A673 (cell line): ENCODE measurements at regions not wholly inside any gene's neighbourhood (a gene's known extent, or its start where the extent isn't known, plus 50 kb on each side); places are given as distances from the start of the nearest gene placed in this dataset.

ENCODE experiments used
- BruUV-seq: library from RNA; stranded (reverse); fragments of 400-500 nt; replicated peaks from 2 replicates; lab custom pipeline; 2021; lab: Mats Ljungman, UMichigan
- CTCF ChIA-PET: fragments of 300-600 bp; sonication (Branson Sonifier 250); formaldehyde crosslinking; loops from one replicate; lab custom pipeline; 2022; ENCODE audit warnings: antibody characterized with exemption; lab: Charles Lee
- POLR2A ChIA-PET: fragments of 300-600 bp; sonication (Branson Sonifier 250); formaldehyde crosslinking; loops from one replicate; lab custom pipeline; 2022; ENCODE audit warnings: antibody characterized with exemption; ENCODE audit not compliant: low non-redundant PET; lab: Charles Lee
- DNase-seq: peaks from one replicate; pipeline ENCODE4 v3.0.0-alpha.2; 2015; ENCODE audit warnings: low spot score
- H3K27ac ChIP-seq: fragments of 200-600 bp; sonication (generic); 2 replicates; pipeline ENCODE4 v1.5.1; 2016; ENCODE audit warnings: mixed run types, low read depth, mild to moderate bottlenecking, mixed read lengths, antibody characterized with exemption, low read length; ENCODE audit not compliant: poor library complexity, severe bottlenecking
- H3K27me3 ChIP-seq: fragments of 200-600 bp; sonication (generic); replicated peaks from 2 replicates; pipeline ENCODE4 v1.6.1; 2017; ENCODE audit warnings: mixed run types, low read depth, mild to moderate bottlenecking, mixed read lengths, antibody characterized with exemption, low read length; ENCODE audit not compliant: insufficient read depth, poor library complexity
- H3K36me3 ChIP-seq: fragments of 200-600 bp; sonication (generic); 2 replicates; pipeline ENCODE4 v1.6.1; 2016; ENCODE audit warnings: mixed run types, mild to moderate bottlenecking, mixed read lengths, antibody characterized with exemption, low read length; ENCODE audit not compliant: insufficient read depth, poor library complexity, severe bottlenecking
- H3K4me1 ChIP-seq: fragments of 200-600 bp; sonication (generic); 2 replicates; pipeline ENCODE4 v1.6.1; 2017; ENCODE audit warnings: mixed run types, mild to moderate bottlenecking, mixed read lengths, antibody characterized with exemption, low read length; ENCODE audit not compliant: insufficient read depth, poor library complexity, severe bottlenecking
- H3K4me3 ChIP-seq: fragments of 200-600 bp; sonication (generic); 2 replicates; pipeline ENCODE4 v1.5.1; 2016; ENCODE audit warnings: low read depth, mixed run types, mild to moderate bottlenecking, mixed read lengths, low read length; ENCODE audit not compliant: poor library complexity, severe bottlenecking
- H3K9me3 ChIP-seq: fragments of 200-600 bp; sonication (generic); 2 replicates; pipeline ENCODE4 v1.6.1; 2016; ENCODE audit warnings: mixed run types, low read depth, mild to moderate bottlenecking, mixed read lengths, antibody characterized with exemption, low read length; ENCODE audit not compliant: poor library complexity, severe bottlenecking
- EZH2 ChIP-seq: fragments of 200-600 bp; sonication (generic); IDR thresholded peaks from 2 replicates; pipeline ENCODE4 v1.6.1; 2017; ENCODE audit warnings: borderline replicate concordance, low read depth, mild to moderate bottlenecking, mixed read lengths, antibody characterized with exemption, low read length; ENCODE audit not compliant: poor library complexity, severe bottlenecking
- intact Hi-C: fragments of 100-400 bp; cut with micrococcal nuclease; formaldehyde crosslinking; loops from one replicate; pipeline ENCODE4 v1.10.0; 2022; ENCODE audit not compliant: unreplicated experiment
- TF ChIP-seq, protein P1 (sequence below): fragments of 300-800, 200-600 bp; sonication (generic); conservative IDR thresholded peaks from 2 replicates; pipeline ENCODE4 v1.5.1; 2017; ENCODE audit warnings: low read depth, mild to moderate bottlenecking, antibody characterized with exemption, low read length, moderate library complexity, mixed read lengths

DNA sequence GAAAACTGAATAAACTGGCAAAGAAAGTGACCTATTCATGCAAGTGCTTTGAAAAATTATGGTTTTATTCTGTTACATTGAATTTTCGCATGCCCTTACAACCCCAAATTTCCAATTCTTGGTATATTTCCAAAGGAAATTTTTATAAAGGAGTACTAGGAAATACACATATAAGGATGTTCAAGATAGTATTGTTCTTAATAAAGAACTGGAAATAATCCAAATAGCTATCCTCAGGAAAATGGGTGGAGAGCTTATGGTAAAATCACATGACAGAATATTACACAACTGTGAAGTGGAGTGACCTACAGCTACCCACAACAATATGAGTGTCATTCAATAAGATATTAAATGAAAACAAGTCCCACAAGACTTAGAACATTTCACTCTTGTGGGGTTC, 138.9 kb upstream of the BMPER start:
- CTCF ChIA-PET = no interaction called here

DNA sequence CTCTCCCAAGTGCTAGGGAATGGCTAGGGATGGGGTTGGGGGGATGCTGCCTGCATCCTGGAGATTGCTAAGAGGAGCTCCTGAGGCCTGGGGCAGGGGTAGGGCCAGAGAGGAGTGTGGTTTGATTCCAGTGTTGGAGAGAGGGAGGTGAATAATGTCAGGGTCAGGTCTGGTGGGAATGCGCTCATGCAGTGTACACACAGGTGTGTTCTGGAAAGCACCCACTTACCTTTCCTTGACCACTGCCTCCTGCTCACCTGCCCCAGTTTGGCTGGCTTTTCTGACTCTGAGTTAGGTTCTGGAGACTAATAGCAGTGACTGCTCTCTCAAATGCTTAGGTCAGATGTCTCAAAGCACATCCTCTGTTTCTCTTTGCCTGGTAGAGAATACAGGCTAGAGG, 135.4 kb upstream of the BMPER start:
- H3K27ac ChIP-seq = no peak overlapping the region
- no peak overlapping the region for H3K4me3 ChIP-seq
- no peaks in the 10 kb centered on the region for H3K9me3 ChIP-seq
- no peak for TF ChIP-seq EZH2
- TF ChIP-seq, protein P1, sequence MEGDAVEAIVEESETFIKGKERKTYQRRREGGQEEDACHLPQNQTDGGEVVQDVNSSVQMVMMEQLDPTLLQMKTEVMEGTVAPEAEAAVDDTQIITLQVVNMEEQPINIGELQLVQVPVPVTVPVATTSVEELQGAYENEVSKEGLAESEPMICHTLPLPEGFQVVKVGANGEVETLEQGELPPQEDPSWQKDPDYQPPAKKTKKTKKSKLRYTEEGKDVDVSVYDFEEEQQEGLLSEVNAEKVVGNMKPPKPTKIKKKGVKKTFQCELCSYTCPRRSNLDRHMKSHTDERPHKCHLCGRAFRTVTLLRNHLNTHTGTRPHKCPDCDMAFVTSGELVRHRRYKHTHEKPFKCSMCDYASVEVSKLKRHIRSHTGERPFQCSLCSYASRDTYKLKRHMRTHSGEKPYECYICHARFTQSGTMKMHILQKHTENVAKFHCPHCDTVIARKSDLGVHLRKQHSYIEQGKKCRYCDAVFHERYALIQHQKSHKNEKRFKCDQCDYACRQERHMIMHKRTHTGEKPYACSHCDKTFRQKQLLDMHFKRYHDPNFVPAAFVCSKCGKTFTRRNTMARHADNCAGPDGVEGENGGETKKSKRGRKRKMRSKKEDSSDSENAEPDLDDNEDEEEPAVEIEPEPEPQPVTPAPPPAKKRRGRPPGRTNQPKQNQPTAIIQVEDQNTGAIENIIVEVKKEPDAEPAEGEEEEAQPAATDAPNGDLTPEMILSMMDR = no peak
- BruUV-seq = no TSS peak
- H3K4me1 ChIP-seq = peaks cover 4% of the 10 kb centered on the region
- intact Hi-C loops = no loop called here
- CTCF ChIA-PET = no interaction called here
- H3K36me3 ChIP-seq = no peaks in the 10 kb centered on the region
- no peak for DNase-seq
- H3K27me3 ChIP-seq = no peaks in the 10 kb centered on the region
- POLR2A ChIA-PET = no interaction called here

More for the DNA sequence above, 138.9 kb upstream of the BMPER start:
- intact Hi-C loops = no loop called here
- TF ChIP-seq, protein P1 = no peak
- no peak for TF ChIP-seq EZH2
- H3K4me1 ChIP-seq = peaks cover 22% of the 10 kb centered on the region
- H3K36me3 ChIP-seq = no peaks in the 10 kb centered on the region
- H3K4me3 ChIP-seq = no peak overlapping the region
- BruUV-seq = no TSS peak
- H3K27me3 ChIP-seq = no peaks in the 10 kb centered on the region
- H3K27ac ChIP-seq = no peak overlapping the region
- no peaks in the 10 kb centered on the region for H3K9me3 ChIP-seq
- DNase-seq = no peak
- POLR2A ChIA-PET = no interaction called here

DNA sequence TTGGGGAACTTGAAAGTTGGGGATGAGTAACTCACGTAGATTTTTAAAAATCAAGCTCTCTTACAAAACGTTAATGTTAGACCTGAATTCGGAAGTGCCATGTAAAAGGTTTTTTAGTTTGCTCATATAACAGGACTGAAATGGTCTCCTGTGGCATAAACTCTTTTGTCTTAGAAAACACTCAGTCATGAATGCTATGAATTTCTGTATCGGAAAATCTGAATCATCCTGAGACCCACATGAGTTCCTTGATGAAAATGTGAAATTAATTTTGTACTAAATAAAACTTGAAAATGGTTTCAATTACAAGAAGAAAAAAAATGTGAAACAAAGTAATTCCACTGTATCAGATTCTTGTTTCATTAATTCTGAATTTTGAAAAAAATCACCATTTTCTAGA, 134.8 kb upstream of the BMPER start:
- no peaks in the 10 kb centered on the region for H3K9me3 ChIP-seq
- CTCF ChIA-PET = no interaction called here
- DNase-seq = no peak
- H3K27ac ChIP-seq = no peak overlapping the region
- intact Hi-C loops = no loop called here
- no TSS peak for BruUV-seq
- H3K36me3 ChIP-seq = no peaks in the 10 kb centered on the region
- POLR2A ChIA-PET = no interaction called here
- peaks cover 7% of the 10 kb centered on the region for H3K4me1 ChIP-seq
- TF ChIP-seq, protein P1 = no peak
- TF ChIP-seq EZH2 = no peak
- no peaks in the 10 kb centered on the region for H3K27me3 ChIP-seq
- no peak overlapping the region for H3K4me3 ChIP-seq
